ENCODE measurements at regions not wholly inside any gene's neighbourhood (a gene's known extent, or its start where the extent isn't known, plus 50 kb on each side); places are given as distances from the start of the nearest gene placed in this dataset.

DNA sequence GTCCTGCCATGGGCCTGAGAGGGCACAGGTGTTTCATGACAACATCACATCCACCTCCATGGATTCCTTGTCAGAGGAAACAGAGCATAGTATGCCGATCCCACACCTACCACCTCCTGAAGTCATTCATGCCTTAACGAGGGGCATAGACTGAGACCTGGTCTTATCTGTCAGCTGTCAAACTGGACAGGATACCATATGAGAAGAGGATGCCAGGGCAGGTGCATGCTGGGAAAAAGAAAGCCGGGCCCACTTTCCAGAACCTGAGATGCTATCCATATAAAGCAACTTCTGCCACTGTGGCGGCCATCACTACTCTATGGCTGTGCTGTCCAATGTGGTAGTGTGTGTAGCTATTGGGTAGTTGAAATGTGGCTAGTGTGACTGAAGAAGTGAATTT lies 116.0 kb upstream of the SIX2 start:
- Mint-ChIP-seq H3K36me3 (ENCODE audit: low read depth) (no peaks in the 10 kb centered on the region), H3K27me3 (ENCODE audit: low read depth) (no peaks in the 10 kb centered on the region), H3K4me1 (ENCODE audit: low read depth) (no peaks in the 10 kb centered on the region), H3K27ac (no peak overlapping the region), H3K4me3 (no peak overlapping the region), H3K9me3 (no peaks in the 10 kb centered on the region)
- no peak for DNase-seq (ENCODE audit: low spot score)

DNA sequence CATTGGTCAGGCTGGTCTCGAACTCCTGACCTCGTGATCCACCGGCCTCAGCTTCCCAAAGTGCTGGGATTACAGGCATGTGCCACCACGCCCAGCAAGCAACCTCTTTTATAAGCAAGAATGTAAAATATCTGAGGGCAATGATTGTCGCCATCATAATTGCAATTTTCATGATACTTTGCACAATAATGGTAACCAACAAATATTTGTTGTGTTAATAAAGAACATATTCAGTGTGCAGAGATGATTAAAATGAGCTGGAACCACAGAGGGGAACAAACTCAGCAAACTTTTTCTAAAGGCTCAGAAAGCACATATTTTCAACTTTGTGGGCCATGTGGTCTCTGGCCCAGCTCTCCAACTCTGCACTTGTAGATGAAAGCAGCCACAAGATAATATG lies 115.2 kb upstream of the SIX2 start:
- Mint-ChIP-seq H3K9me3 (no peaks in the 10 kb centered on the region), H3K4me1 (ENCODE audit: low read depth) (no peaks in the 10 kb centered on the region), H3K27ac (no peak overlapping the region), H3K36me3 (ENCODE audit: low read depth) (no peaks in the 10 kb centered on the region), H3K4me3 (no peak overlapping the region), H3K27me3 (ENCODE audit: low read depth) (no peaks in the 10 kb centered on the region)
- DNase-seq (ENCODE audit: low spot score) = no peak

DNA sequence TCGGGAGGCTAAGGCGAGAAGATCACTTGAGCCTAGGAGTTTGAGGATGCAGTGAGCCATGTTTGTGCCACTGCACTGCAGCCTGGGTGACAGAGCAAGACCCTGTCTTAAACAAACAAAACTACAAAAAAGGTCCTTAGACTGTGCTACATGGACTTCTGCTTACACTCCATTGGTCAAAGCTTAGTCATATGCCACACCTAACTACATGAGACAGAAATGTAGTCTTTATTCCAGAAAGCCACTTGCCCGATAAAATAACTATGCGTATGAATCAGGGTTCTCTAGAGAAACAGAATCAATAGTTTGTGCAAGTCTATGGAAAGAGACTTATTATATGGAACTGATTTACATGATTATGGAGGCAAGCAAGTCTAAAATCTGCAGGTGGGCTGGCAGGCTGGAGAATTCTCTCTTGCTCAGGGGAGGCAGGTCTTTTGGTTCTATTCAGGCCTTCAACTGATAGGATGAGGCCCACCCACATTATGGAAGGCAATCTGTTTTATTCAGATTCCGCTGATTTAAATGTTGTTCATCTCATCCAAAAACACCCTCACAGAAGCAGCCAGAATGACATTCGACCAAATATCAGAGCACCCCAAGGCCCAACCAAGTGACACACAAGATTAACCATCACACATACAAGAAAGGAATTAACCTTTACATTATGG lies 114.4 kb upstream of the SIX2 start:
- no peak for DNase-seq (ENCODE audit: low spot score)
- Mint-ChIP-seq H3K4me3 (no peak overlapping the region), H3K27ac (no peak overlapping the region), H3K36me3 (ENCODE audit: low read depth) (no peaks in the 10 kb centered on the region), H3K27me3 (ENCODE audit: low read depth) (no peaks in the 10 kb centered on the region), H3K9me3 (no peaks in the 10 kb centered on the region), H3K4me1 (ENCODE audit: low read depth) (no peaks in the 10 kb centered on the region)

DNA sequence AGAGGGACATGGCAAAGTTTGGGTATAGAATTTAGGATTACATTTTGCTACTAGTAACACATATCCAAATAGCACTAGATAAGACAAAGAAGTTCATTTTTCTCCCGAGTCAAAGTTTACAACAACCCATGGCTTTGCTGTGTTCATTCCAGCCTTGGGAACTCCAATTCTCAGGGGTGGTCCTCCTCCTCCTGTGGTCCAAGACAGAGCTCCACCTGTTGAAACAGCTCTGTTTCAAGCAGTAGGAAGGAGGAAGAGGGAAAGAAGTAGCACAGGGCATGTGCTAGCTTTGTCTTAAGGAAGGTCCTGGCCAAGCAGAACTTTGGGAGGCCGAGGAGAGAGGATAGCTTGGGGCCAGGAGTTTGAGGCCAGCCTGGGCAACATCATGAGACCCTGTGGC lies 113.8 kb upstream of the SIX2 start:
- Mint-ChIP-seq H3K36me3 (ENCODE audit: low read depth) (no peaks in the 10 kb centered on the region), H3K9me3 (no peaks in the 10 kb centered on the region), H3K27me3 (ENCODE audit: low read depth) (no peaks in the 10 kb centered on the region), H3K4me1 (ENCODE audit: low read depth) (no peaks in the 10 kb centered on the region), H3K27ac (no peak overlapping the region), H3K4me3 (no peak overlapping the region)
- DNase-seq (ENCODE audit: low spot score) = no peak

DNA sequence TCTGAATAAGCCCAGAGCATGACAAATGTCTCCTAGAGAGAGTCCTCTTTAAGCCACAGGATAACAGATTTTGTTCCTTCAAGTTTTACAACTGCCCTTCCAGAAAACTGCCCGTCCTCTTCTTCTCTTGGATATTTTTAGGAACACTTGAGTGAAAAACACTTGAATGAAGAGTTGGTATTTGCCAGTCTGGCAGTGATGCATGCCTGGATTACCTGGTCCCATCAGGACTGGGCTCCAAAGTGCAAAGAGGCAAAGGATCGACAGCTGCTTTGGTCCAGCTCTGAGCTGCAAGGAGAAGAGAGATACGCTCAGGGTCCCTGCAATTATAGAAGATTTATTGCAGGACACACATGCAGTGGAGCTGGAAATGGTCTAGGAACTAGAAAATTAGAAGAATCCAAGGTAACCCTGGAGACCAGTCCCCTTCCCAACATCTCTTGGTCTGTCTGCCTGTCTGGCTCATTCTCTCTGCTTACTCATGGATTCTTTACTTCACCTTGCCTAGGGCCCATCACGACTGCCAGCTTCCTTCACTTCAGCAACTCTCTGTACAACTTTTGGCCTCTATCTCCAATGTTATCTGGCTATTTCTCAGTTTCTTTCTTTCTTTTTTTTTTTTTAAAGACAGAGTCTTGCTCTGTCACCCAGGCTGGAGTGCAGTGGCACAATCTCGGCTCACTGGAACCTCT lies 112.1 kb upstream of the SIX2 start:
- Mint-ChIP-seq H3K9me3 (no peaks in the 10 kb centered on the region), H3K4me3 (no peak overlapping the region), H3K27me3 (ENCODE audit: low read depth) (no peaks in the 10 kb centered on the region), H3K4me1 (ENCODE audit: low read depth) (no peaks in the 10 kb centered on the region), H3K36me3 (ENCODE audit: low read depth) (no peaks in the 10 kb centered on the region), H3K27ac (no peak overlapping the region)
- DNase-seq (ENCODE audit: low spot score) = no peak

DNA sequence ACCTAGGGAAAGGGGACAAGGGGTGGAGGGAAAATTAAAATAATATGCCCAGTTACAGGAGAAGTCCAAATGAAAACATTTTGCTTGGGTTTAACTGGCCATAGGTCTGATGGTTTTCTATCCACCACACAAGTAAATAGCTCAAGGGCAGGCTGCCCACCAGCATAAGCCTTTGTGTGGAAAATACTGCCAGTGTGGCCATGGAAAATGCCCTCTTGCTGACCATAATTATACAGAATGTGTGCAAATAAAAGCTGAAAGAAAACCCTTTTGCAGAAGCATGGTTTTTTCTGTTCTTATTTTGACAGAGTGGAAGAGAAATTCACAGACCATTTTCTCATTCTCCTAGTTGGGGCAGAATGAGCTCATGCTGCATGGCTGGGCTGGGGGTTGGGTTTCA lies 111.3 kb upstream of the SIX2 start:
- DNase-seq (ENCODE audit: low spot score) = no peak
- H3K4me1 Mint-ChIP-seq (ENCODE audit: low read depth) = no peaks in the 10 kb centered on the region
- H3K4me3 Mint-ChIP-seq = no peak overlapping the region
- no peaks in the 10 kb centered on the region for H3K36me3 Mint-ChIP-seq (ENCODE audit: low read depth)
- H3K27me3 Mint-ChIP-seq (ENCODE audit: low read depth) = no peaks in the 10 kb centered on the region
- H3K27ac Mint-ChIP-seq = no peak overlapping the region
- no peaks in the 10 kb centered on the region for H3K9me3 Mint-ChIP-seq

DNA sequence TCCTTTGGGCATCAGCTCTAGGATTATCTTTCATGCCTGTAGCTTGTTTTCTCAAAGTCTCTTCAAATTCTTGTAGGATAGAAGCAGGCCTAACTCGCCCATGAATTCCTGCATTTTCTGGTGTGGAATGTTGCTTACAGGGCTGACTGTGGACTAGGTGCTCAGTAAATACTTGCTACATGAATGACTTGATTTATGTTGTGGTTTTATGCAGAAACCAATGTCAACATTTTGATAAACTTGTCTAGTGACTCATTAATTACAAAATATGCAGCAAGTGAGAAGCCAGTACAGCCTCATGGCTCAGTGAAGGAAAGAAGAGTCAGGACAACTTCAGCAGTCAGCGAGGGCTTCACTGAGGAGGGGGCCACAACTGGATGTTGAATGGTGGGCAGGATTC lies 110.6 kb upstream of the SIX2 start:
- H3K9me3 Mint-ChIP-seq = no peaks in the 10 kb centered on the region
- H3K4me3 Mint-ChIP-seq = no peak overlapping the region
- no peaks in the 10 kb centered on the region for H3K4me1 Mint-ChIP-seq (ENCODE audit: low read depth)
- H3K27ac Mint-ChIP-seq = no peak overlapping the region
- H3K36me3 Mint-ChIP-seq (ENCODE audit: low read depth) = no peaks in the 10 kb centered on the region
- DNase-seq (ENCODE audit: low spot score) = no peak
- H3K27me3 Mint-ChIP-seq (ENCODE audit: low read depth) = no peaks in the 10 kb centered on the region

DNA sequence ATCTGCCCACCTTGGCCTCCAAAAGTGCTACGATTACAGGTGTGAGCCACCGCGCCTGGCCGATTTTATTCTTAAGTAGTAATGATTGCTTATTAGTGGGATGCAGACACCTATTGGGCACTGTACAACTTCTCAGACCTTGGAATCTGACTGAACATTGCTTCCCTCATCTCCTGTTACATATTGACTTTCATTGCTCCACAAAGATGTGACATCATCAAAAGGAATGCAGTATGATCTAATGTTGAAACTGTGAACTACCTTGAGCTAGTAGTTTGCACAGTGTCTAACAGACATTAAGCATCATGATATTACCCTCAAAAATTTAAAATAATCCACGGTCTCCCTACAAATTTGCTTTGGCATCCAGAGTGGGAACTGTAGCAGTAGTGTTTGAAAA lies 109.8 kb upstream of the SIX2 start:
- Mint-ChIP-seq H3K4me3 (no peak overlapping the region), H3K36me3 (ENCODE audit: low read depth) (no peaks in the 10 kb centered on the region), H3K27me3 (ENCODE audit: low read depth) (no peaks in the 10 kb centered on the region), H3K9me3 (no peaks in the 10 kb centered on the region), H3K4me1 (ENCODE audit: low read depth) (no peaks in the 10 kb centered on the region), H3K27ac (no peak overlapping the region)
- no peak for DNase-seq (ENCODE audit: low spot score)

DNA sequence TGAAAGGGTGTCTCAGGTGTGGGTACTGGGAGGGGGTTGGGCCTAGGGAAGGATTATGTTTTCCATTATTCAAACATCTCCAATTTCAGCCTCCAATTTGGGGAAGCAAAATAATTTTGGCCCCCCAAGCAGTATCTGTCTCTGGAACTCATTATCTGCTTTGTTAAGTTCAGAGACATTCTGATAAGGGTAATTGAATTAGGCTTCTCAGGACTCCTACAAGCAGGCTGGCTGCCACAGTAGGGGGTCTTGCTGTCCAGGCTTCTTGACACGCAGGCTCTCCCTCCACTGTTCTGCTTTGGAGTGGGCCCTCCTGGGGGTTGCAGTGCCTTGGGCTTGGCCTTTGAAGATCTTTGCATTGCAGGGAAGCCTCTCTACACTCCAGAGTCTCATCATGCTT lies 108.1 kb upstream of the SIX2 start:
- no peak for DNase-seq (ENCODE audit: low spot score)
- H3K27me3 Mint-ChIP-seq (ENCODE audit: low read depth) = no peaks in the 10 kb centered on the region
- H3K4me3 Mint-ChIP-seq = no peak overlapping the region
- H3K36me3 Mint-ChIP-seq (ENCODE audit: low read depth) = no peaks in the 10 kb centered on the region
- H3K27ac Mint-ChIP-seq = no peak overlapping the region
- H3K4me1 Mint-ChIP-seq (ENCODE audit: low read depth) = no peaks in the 10 kb centered on the region
- H3K9me3 Mint-ChIP-seq = no peaks in the 10 kb centered on the region

DNA sequence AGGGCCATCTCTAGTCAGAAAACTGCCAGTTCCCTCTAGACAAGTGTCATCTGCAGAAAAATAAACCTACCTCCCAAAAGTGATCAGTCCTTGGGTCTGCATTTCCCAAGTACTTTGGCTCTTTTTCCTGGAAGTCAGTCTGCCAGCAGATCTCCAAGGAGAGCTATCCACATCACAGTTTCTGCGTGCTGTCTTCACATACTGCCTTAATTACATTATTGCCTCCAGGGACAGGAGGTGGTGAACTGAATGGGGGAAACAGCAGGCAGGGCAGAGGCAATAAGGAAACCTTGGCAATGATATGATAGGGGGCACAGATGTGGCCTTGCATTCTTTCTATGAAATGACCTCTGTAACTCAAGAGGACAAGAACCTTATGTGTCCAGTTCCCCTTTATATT lies 105.9 kb upstream of the SIX2 start:
- Mint-ChIP-seq H3K36me3 (ENCODE audit: low read depth) (no peaks in the 10 kb centered on the region), H3K4me3 (no peak overlapping the region), H3K4me1 (ENCODE audit: low read depth) (no peaks in the 10 kb centered on the region), H3K27ac (no peak overlapping the region), H3K9me3 (no peaks in the 10 kb centered on the region), H3K27me3 (ENCODE audit: low read depth) (no peaks in the 10 kb centered on the region)
- no peak for DNase-seq (ENCODE audit: low spot score)

DNA sequence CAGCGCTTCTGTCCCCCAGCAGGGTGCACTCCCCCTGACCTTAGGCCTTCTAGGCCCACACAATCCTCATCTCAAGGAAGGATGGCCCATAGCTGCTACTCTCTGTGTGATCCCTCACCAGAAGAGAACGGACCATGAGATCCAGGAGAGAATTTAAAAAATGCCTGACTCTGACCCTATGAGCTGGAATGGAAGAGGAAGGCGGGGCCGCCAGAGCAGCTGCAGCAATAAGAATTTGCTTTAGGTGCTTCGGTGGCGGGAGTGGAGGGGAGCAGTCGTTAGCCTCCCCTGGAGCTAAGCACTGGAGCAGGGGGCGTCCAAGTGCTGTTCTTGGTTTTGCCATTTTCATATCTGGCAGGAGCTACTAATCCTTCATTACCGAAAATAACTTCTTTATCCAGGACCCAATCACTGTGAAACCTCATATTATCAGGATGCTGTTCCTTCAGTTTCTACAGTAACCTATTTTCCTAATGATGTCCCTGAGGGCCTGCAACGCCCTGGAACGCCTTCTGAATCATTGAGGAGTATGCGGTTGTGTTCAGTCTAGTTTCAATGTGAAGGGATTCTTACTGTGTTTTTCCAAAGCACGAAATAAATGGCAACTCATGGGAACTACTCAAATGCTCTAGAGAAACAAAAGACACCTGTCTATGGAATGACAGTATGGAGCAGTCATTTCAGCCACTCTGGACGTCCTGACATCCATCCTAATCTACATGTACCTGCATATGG lies 105.1 kb upstream of the SIX2 start:
- Mint-ChIP-seq H3K4me3 (no peak overlapping the region), H3K9me3 (no peaks in the 10 kb centered on the region), H3K36me3 (ENCODE audit: low read depth) (no peaks in the 10 kb centered on the region), H3K4me1 (ENCODE audit: low read depth) (no peaks in the 10 kb centered on the region), H3K27me3 (ENCODE audit: low read depth) (no peaks in the 10 kb centered on the region), H3K27ac (no peak overlapping the region)
- no peak for DNase-seq (ENCODE audit: low spot score)

DNA sequence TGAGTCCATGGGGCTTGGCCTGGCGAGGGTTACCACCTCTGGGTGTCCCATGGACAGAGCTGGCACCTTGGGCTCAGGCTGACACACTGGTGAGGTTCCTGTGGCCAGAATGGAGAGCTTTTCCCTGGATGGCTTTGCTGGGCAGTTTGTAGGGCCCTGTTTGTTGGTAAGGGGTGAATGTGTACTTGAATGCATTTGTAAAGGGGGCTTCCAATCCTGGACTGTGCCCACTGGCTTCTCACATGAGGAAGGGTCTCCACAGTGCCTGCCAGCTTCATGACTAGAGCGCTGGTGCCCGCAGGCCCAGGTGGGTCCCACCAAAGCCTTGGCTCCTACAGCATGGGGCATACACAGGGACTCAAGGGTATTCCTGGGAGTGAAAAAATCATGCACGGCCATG lies 103.5 kb upstream of the SIX2 start:
- Mint-ChIP-seq H3K9me3 (no peaks in the 10 kb centered on the region), H3K4me3 (no peak overlapping the region), H3K4me1 (ENCODE audit: low read depth) (peaks cover 7% of the 10 kb centered on the region), H3K36me3 (ENCODE audit: low read depth) (no peaks in the 10 kb centered on the region), H3K27me3 (ENCODE audit: low read depth) (no peaks in the 10 kb centered on the region), H3K27ac (no peak overlapping the region)
- DNase-seq (ENCODE audit: low spot score) = no peak

DNA sequence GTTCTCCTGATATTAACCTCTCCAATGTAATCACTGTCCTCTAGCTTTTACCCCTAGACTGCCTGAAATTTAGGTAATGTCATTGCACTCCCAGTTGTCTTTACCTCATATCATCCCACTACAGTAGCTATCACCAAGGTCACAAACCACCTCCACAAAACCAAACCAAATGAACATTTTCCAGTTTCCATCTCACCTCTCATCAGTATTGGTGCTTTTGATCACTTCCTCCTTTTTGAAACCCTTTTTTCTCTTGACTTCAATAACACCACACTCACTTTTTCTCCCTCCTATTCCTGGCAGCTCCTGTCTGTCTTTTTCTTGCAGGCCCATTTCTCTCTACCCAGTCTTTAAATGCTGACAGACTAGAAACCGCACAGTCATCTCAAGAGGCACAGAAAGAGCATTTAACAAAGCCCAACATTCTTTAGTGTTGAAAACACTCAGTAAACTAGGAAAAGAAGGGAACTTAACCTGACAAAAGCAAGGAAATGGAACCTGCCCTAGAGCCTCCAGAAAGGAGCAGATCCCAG lies 95.9 kb upstream of the SIX2 start:
- Mint-ChIP-seq H3K27ac (no peak overlapping the region), H3K27me3 (ENCODE audit: low read depth) (peaks cover 19% of the 10 kb centered on the region), H3K4me3 (no peak overlapping the region), H3K4me1 (ENCODE audit: low read depth) (peaks cover 12% of the 10 kb centered on the region), H3K9me3 (no peaks in the 10 kb centered on the region), H3K36me3 (ENCODE audit: low read depth) (no peaks in the 10 kb centered on the region)
- DNase-seq (ENCODE audit: low spot score) = no peak

DNA sequence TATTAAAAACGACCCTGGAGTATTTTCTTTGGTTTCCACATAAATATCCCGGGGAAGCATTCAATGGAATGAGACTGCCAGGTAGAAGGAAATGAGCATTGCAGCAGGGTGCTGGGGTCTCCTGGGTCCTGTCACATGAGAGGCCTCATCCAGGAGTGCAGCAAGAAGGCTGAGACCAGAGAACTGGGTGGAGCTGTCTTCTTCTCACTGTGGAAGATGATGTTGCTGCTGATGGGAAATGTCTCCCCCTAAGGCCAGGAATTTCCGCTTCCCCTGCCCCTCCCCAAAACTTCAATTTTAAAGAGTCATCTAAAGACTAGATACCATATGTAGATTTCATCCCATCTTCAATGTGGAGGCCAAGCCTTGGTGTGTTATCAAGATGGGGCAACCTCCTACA lies 95.2 kb upstream of the SIX2 start:
- Mint-ChIP-seq H3K4me3 (no peak overlapping the region), H3K27me3 (ENCODE audit: low read depth) (peaks cover 19% of the 10 kb centered on the region), H3K27ac (no peak overlapping the region), H3K4me1 (ENCODE audit: low read depth) (peaks cover 12% of the 10 kb centered on the region), H3K36me3 (ENCODE audit: low read depth) (no peaks in the 10 kb centered on the region), H3K9me3 (no peaks in the 10 kb centered on the region)
- no peak for DNase-seq (ENCODE audit: low spot score)
